HG03558 (cell line): ENCODE measurements at regions not wholly inside any gene's neighbourhood (a gene's known extent, or its start where the extent isn't known, plus 50 kb on each side); places are given as distances from the start of the nearest gene placed in this dataset.
A peak's percentile ranks its signal among the peaks of the same experiment; 100 is the strongest.
"Not testable (repeated sequence)": the region's sequence is repeated elsewhere in the genome, so short reads cannot be mapped to it uniquely, and the experiment has no call there.

Experiments used
- ATAC-seq: cut with Tn5 transposase; IDR thresholded peaks from one replicate; pipeline ENCODE4 v1.9.1; 2021; ENCODE audit warnings: moderate number of reproducible peaks; ENCODE audit not compliant: unreplicated experiment; ENCODE audit errors: extremely low read depth

DNA sequence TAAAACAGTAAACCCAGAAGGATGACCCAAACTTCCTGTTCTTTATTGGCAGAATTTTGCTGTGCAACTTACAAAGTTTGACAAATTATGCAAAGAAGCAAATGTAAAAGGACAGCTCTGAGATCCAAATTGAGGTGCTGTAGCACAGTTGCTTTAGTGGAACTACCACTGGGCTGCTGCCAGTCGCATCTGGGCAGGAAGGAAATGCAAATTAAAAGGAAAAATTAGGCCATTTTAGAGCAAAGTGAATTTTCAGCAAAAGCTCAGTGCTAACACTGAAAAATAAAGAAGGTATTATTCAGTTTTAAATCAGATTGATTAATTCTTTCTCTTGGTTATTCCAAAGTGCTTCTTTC is 104.5 kb downstream of the ZMAT3 start:
- no peak for ATAC-seq

DNA sequence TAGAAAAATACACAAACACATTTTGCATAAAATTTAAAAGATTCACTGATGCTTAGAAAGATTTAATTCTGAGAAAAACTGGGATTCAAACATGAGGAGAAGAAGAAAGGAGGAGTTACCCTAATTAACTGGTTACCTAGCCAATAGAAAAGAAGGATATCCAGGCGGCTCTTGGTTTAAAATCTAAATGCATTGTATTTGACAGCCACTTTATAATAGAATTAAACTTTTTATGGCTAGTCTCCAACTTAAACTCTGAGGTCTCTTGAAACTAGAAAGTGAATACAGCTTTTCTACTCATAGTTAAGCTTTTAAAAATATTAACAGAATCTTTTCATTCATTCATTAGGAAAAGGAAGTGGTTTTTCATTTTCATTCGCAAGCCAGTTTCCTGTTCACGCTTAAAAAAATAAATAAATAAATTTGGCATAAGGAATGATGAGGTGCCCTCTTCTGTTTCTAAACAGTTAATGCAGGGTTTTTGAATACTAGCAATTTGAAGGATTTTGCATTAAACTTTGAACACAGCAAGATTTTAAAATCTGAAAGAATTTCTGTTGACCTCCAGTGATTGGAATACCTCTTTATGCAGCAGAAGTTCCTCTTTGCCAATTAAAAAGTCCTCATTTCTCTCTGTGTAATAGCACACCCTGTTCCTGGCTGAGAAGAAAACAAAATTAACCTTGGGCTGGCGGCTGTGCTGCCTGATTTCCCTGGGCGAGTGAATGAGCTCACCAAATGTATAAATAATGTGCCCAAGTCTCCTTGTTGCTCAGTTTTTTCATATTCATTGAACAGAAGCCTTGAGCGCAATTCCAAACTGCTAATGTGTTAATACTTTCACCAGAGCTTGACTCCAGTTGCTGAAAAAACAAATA is 105.1 kb downstream of the ZMAT3 start:
- peak; percentile 29 for ATAC-seq

DNA sequence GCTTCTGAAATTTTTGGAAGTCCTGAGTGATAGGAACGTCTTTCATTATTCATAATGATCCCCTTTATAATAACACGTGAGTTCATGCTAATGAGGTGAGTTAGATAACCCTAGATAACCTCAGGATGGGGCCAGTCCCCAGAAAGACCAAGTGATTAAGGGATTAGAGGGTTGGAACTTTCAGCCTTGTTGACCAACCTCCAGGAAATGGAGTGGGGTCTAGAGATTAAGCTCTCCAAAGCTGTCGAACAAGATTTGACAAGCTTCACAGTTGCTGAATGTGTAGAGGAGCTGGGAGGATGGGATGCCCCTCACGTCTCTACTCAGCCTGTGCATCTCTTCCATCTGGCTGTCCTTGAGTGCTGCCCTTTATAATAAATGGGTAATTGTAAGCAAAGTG is 107.1 kb downstream of the ZMAT3 start:
- ATAC-seq, result no peak

DNA sequence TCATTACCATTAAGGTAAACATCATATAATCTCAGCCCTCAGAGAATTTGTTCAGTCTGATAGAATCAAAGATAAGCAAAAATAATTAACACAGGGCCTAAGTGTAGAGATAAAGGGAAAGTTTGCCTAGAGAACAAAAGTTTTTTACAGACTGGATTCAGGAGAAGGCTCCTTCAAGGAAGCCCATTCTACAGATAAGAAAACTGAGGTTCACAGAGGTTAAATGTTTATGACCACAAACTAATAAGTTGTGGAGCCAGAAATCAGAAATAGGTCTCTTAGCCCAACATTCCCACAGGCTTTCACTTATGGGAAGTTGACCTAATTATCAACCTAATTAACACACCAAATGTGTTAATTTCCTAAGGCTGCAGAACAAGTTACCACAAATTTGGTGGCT is 110.7 kb downstream of the ZMAT3 start:
- ATAC-seq, result no peak

DNA sequence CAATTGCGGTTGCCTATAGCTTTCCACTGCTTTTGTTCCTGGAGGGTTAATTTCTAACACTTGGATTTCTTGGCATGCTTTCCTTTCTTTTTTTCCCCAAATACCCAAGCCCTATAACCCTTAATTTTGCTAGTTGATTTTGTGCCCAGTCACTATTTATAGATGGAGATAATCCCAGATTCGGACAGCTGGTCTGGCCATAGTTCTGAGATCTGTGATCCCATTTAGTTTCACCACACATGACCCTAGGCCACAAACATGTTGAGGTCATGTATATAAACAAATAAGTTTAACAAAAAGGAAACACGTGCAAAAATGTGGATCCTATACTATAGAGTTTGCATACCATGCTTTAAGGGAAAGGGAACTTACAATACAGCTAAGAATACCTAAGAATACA is 111.4 kb downstream of the ZMAT3 start:
- no peak for ATAC-seq

DNA sequence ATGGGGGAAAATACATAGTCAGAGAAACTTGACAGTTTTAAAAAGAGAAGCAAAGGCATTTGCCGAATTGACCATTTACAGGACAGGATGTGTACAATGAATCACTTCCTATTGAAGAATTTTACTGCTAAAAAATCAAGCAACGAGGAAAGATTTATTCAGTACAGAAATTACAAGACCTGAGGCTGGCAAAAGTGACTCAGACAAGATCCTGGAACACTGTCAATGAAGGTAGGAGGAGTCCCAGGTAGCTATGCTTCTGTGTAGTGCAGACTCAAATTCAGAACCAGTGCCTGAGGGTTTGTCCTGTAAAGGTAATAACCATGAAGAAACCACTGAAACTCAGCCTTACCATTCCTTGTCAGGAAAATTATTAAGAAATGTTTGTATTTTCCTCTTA is 120.9 kb downstream of the ZMAT3 start:
- ATAC-seq, result no peak

DNA sequence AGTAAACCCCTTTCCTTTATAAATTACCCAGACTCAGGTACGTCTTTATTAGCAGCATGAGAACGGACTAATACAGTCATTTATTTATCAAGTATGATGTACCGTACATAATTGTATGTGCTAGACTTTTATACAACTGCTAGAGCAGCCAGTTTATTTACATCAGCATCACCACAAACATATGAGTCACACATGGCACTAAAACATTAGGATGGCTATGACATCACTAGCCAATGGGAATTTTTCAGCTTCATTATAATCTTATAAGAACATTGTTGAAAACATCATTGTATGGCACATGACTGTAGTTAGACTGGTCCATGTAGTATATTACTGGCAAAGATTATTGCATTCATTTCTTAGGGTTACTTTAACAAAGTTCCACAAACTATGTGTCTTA is 121.7 kb downstream of the ZMAT3 start:
- no peak for ATAC-seq

DNA sequence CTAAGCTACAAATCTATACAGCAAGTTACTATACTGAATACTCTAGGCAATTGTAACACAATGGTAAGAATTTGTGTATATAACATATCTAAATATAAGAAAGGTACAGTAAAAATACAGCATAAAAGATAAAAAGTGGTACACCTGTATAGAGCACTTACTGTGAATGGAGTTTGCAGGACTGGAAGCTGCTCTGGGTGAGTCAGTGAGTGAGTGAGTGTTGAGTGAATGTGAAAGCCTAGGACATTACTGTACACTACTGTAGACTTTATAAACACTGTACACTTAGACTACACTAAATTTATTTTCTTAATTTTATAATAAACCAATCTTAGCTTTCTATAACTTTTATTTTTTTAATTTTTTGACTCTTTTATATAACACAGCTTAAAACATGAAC is 123.1 kb downstream of the ZMAT3 start:
- no peak for ATAC-seq

DNA sequence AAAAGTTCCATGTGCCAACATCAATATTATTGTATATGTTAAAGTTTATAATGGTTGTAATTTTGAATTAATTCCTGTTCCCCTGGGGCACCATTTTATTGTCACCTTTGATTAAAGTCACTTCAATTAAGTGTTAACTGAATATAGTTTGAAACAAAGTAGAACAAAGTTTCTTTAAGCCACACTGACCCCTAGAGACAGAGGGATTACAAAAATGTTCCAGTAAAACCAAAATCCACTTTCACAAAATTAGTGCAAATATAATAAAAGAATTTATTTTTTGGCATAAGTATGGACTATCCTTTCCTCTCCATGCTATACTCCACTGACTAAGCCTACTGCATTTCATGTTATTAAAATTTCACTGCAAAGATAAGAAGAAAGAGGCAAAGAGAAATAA is 123.9 kb downstream of the ZMAT3 start:
- no peak for ATAC-seq

DNA sequence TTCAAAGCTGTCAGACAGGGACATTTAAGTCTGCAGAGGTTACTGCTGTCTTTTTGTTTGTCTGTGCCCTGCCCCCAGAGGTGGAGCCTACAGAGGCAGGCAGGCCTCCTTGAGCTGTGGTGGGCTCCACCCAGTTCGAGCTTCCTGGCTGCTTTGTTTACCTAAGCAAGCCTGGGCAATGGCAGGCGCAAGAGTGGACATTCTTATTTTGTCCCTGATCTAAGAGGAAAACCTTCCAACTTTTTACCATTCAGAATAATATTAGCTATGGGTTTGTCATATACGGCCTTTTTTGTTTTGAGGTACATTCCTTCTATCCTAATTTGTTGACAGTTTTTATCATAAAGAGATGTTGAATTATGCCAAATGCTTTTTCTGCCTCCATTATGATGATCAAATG is 129.3 kb downstream of the ZMAT3 start:
- not testable (repeated sequence) for ATAC-seq

DNA sequence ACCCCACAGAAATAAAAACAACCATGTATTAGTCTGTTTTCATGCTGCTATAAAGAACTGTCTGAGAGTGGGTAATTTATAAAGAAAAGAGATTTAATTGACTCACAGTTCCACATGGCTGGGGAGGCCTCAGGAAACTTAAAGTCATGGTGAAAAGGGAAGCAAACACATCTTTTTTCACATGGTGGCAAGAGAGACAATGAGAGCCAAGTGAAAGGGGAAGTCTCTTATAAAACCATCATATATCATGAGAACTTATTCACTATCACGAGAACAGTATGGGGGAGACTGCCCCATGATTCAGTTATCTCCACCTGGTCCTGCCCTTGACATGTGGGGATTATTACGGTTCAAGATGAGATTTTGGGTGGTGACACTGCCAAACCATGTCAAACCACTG is 141.5 kb downstream of the ZMAT3 start:
- ATAC-seq, result no peak

DNA sequence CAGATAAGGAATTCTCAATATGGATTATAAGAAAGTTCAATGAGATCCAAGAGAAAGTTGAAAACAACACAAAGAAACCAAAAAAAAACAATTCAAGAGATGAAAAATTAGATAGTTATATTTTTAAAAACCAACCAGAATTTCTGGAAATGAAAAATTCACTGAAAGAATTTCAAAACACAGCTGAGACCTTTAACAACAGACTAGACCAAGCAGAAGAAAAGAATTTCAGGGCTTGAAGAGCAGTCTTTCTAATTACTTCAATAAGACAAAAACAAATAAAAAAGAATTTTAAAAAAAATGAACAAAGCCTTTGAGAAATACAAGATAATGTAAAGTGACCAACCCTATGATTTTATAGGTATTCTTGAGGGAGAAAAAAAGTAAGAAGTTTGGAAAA is 155.4 kb downstream of the ZMAT3 start:
- ATAC-seq, result no peak

DNA sequence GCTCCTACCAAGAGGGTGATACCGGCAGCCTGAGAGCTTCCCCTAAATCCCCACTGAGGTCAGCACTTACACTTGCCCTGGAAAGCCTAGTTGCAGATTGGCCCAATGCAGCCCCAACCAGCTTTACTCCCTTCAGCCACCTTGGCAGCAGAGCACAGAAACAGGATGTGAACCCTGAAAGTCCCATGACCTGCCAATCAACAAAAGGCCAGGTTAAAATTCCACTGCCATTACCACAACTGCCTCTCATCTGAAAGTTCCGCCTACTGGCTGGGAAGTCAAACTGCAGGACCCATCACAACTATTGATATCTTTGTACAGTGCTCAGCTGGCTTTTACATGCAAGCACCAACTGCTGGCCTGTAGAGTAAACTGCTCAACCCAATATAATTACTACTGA is 156.2 kb downstream of the ZMAT3 start:
- no peak for ATAC-seq

DNA sequence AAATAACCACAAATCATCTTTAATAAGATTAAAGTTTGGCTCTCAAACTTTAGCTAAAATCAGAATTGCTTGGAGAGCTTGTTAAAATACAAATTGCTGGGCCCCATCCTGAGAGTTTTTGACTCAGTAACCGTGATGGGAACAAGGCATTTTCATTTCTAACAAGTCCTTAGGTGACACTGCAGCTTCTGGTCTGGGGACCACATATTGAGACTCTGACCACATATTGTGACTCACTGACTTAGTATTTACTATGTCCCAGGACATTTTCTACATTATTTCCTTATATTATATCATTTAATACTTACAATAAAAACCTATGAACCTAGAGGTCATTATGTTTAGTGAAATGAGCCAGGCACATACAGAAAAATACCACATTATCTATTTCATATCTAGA is 164.5 kb downstream of the ZMAT3 start:
- no peak for ATAC-seq

DNA sequence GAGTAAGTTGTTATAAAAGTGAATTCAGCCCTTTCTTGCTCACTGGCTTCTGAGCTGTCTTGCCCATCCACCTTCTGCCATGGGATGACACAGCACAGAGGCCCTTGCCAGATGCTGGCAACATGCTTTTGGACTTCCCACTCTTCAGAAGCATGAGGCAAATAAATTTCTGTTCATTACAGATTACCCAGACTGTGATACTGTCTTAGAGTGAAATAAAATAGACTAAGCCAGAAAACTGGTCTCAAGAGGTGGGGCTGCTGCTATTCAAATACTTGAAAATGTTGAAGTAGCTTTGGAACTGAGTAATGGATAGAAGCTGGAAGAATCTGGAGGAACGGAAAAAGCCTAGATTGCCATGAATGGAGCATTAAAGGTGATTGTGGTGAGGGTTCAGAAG is 170.4 kb downstream of the ZMAT3 start:
- no peak for ATAC-seq

DNA sequence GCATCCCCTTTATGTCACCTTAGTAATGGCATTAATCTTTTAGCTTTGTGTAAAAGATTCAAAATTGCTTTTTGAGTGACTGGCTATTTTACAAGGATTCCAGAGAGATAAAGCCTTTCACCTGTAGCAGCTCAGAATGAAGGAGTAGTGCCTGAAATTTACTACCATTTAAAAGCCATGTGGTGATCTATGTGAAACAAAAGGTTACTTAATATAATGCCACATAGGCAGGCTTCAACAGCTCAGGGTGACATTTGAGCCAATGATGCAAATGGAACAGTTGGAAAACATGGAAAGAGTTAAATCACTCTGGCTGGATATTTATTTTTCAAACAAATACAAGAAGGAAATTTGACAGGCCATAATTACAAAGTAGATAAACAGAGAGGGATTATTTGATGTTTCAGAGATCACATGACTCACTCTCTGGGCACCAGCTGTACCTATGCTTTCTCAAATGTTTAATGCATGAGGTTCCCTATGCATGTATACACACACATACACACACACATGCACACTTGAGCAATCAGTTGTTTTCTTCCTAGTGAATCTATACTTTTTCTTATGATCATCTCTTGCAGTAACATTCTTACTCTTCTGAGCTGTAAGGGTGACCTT is 171.5 kb downstream of the ZMAT3 start:
- ATAC-seq, result no peak

DNA sequence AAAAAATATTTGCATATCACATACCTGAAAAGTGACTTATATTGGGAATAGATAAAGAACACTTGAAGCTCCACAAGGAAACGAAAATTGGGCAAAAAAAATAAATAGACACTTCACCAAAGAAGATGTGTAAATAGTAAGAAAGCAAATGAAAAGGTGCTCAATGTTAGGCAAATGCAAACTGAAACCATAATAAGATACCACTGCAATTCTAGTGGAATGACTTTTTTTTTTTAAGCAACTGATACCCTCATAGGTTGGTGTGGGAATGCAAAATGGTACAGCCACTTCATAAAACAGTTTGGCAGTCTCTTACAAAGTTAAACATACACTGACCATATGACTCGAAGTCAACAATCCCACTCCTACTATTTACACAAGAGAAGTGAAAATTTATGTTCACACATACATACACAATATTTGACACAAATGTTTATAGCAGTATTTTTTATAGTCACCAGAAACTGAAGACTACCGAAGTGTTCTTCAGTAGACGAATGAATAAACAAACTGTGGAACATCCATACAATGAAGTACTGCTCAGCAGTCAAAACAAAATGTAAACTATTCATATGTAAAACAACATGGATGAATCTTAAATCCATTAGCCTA is 176.3 kb downstream of the ZMAT3 start:
- no peak for ATAC-seq
